ENCODE measurements at regions not wholly inside any gene's neighbourhood (a gene's known extent, or its start where the extent isn't known, plus 50 kb on each side); places are given as distances from the start of the nearest gene placed in this dataset.
"Not testable (repeated sequence)": the region's sequence is repeated elsewhere in the genome, so short reads cannot be mapped to it uniquely, and the experiment has no call there.

DNA sequence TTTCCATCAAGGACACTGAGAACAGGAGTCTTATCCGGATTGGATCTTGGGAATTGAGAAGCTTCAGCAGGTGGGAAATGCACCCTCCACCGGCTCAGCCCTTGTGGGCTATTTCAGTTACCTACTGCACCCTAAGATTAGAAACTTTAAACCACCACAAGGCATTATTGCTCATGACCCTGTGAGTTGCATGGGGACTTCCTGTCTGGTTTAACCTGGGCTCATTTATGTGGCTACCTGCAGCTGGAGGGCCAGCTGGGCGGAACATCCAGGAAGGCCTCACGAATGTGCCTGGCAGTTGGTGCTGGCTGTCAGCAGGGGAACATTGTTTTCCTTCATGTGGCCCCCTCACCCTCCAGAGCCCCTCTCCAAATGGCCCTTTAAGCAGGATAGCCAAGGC lies 164.1 kb downstream of the DEFB131A start:
- TF ChIP-seq, protein P1, sequence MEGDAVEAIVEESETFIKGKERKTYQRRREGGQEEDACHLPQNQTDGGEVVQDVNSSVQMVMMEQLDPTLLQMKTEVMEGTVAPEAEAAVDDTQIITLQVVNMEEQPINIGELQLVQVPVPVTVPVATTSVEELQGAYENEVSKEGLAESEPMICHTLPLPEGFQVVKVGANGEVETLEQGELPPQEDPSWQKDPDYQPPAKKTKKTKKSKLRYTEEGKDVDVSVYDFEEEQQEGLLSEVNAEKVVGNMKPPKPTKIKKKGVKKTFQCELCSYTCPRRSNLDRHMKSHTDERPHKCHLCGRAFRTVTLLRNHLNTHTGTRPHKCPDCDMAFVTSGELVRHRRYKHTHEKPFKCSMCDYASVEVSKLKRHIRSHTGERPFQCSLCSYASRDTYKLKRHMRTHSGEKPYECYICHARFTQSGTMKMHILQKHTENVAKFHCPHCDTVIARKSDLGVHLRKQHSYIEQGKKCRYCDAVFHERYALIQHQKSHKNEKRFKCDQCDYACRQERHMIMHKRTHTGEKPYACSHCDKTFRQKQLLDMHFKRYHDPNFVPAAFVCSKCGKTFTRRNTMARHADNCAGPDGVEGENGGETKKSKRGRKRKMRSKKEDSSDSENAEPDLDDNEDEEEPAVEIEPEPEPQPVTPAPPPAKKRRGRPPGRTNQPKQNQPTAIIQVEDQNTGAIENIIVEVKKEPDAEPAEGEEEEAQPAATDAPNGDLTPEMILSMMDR (conservative IDR thresholded peaks at IDR 0.05; ENCODE audit: low read depth, low read length): no peak
- no peak for DNase-seq (ENCODE audit: low read depth)
- no peak overlapping the region for H3K4me3 ChIP-seq (ENCODE audit: low read depth, low read length)

DNA sequence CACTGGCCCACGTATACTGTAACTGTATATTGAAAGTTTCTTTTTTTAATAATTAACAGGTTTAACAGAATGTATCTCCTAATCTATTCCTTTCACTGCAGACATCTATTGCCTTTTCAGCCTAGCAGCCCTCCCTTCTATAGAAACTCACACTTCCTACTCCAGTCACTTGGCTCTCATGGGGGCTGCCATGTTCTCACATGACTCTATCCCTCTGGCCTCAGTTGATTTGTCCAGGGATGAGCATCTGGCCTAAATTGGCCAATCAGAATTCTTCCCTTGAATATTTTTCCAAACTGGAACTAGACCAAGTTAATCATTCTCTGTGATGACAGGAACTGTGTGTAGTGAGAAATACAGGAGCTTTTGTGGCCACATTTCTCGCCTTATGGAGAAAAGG lies 166.1 kb downstream of the DEFB131A start:
- DNase-seq (ENCODE audit: low read depth); H3K4me3 ChIP-seq (ENCODE audit: low read depth, low read length): not testable (repeated sequence)

DNA sequence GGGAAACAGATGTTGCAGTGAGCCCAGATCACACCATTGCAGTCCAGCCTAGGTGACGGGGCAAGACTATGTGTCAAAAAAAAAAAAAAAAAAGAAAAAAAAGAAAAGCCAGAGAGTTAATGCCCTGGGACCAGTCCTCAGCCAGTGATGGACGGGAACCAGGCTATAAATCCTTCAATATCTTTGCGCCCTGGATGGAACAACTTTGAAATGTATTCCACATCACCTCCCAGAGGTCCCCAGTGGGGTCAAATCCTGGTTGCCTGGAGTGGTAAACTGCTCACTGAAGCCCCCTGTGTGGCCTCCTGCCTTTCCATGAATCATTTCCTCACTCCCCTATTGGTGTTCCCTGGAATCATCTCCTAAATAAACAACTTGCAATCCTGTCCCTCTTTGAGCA lies 166.9 kb downstream of the DEFB131A start:
- DNase-seq (ENCODE audit: low read depth): no peak
- no peak overlapping the region for H3K4me3 ChIP-seq (ENCODE audit: low read depth, low read length)
- TF ChIP-seq, protein P1 (conservative IDR thresholded peaks at IDR 0.05; ENCODE audit: low read depth, low read length): no peak

DNA sequence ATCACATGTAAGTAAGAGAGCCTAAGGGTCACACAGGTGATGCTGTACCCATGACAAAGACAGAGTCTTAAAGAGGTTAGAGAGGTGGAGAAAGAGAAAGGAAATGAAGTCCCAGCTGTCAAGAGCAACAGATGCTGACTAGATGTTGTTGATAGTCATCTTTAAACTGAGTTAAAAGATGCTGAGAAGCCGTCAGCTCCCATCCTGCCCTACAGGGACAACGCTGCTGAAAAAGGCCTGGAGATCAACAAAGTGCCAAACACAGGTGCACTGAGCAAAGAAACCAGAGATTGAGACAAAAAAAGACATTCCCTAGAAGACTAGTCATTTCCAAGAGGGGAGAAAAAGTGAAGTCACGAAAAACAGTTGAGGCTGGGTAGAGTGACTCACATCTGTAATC lies 145.0 kb upstream of the DRD5 start:
- H3K4me3 ChIP-seq (ENCODE audit: low read depth, low read length); DNase-seq (ENCODE audit: low read depth): not testable (repeated sequence)

DNA sequence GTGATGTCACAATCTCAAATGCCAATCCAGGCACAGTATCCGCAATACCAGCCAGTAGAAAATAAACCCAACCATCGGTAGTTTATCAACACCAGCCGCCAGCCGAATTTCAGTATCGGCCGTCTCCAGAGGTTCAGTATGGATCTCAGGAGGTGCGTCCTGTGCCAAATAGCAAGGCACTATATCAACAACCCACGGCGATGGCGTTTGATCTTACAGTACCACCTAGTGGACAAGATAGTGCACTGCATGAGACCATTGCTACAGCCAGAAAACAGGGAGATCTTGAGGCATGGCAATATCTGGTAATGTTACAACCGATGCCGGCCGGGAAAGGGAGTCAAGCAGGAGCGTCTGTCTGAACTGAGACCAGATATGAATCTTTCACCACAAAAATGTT lies 121.8 kb upstream of the DRD5 start:
- DNase-seq (ENCODE audit: low read depth): peak; percentile 2
- H3K4me3 ChIP-seq (ENCODE audit: low read depth, low read length): not testable (repeated sequence)
- TF ChIP-seq, protein P1 (conservative IDR thresholded peaks at IDR 0.05; ENCODE audit: low read depth, low read length): peak; percentile 37

DNA sequence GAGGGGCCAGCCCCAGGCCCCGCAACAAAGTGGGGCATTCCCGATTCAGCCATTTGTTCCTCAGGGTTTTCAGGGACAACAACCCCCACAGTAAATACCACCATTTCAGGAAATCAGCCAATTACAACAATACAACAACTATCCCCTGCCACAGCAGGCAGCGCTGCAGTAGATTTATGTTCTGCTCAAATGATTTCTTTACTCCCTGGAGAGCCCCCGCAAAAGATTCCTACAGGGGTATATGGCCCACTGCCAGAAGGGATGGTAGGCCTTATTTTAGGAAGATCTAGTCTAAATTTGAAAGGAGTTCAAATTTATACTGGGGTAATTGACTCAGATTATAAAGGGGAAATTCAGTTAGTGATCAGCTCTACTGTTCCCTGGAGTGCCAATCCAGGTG lies 120.5 kb upstream of the DRD5 start:
- not testable (repeated sequence) for DNase-seq (ENCODE audit: low read depth); H3K4me3 ChIP-seq (ENCODE audit: low read depth, low read length)

DNA sequence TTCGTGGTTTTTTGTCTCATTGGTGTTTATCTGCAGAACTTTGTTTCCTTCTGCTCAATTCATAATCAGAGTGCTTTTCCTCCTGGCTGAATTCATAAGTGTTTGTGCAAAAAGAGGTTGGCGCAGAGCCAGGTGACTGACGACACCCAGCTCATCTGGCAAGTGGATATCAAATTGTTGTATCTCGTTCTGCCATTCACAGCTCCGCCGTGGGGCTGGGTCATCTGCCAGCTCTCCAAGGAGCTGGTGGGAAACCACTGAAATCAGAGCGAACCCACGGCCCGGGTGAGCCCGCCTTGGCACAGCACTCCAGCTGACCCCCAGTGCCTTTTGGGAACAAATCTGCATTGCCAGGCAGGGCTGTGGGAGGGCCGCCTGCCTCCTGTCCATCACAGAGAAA lies 110.7 kb upstream of the DRD5 start:
- DNase-seq (ENCODE audit: low read depth); H3K4me3 ChIP-seq (ENCODE audit: low read depth, low read length): not testable (repeated sequence)

DNA sequence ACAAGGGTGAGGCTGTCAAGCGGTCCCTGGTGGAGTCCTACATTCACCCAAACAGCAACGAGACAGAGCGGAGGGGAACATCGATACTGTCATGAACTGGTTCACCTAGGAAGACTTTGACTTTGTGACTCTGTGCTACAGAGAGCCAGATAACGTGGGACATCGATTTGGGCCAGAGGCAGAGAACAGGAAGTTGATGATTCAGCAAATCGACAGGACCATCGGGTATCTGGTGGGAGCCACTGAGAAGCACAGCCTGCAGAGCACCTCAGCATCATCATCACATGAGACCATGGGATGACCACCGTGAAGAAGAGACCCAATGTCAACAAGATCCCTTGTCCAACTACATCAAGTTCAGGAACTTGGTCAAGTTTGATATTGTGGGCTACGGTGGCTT lies 104.1 kb upstream of the DRD5 start:
- not testable (repeated sequence) for H3K4me3 ChIP-seq (ENCODE audit: low read depth, low read length); DNase-seq (ENCODE audit: low read depth)

DNA sequence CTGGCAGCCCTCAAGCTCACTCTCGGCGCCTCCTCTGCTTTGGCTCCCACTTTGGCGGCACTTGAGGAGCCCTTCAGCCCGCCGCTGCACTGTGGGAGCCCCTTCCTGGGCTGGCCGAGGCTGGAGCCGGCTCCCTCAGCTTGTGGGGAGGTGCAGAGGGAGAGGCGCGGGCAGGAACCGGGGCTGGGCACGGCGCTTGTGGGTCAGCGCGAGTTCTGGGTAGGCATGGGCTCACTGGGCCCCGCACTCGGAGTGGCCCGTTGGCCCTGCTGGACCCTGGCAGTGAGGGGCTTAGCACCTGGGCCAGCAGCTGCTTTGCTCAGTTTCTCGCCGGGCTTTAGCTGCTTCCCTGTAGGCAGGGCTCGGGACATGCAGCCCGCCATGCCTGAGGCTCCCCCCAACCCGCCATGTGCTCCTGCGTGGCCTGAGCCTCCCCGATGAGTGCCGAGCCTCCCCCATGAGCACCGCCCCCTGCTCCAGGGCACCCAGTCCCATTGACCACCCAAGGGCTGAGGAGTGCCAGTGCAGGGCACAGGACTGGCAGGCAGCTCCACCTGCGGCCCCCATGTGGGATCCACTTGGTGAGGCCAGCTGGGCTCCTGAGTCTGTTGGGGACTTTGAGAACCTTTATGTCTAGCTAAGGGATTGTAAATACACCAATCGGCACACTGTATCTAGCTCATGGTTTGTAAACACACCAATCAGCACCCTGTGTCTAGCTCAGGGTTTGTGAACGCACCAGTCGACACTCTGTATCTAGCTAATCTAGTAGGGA lies 101.5 kb upstream of the DRD5 start:
- TF ChIP-seq, protein P1 (conservative IDR thresholded peaks at IDR 0.05; ENCODE audit: low read depth, low read length): no peak
- no peak for DNase-seq (ENCODE audit: low read depth)
- H3K4me3 ChIP-seq (ENCODE audit: low read depth, low read length): no peak overlapping the region

DNA sequence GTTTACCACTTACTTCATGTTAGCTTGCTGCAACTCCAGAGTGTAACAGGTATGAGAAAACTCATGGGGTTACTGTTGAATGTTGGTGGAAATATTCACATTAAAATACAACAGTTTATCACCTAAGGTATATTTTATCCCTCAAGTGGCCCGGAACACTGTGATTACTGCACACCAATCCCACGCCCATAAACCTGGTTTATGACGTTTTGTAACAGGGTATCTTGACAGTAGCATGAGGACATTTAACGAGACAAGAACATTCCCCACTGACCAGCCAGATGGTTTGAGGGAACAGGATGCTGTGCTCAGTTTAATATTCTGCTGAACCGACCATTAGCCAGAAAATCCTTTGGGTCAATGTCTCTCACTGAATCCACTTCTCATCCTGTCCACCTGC lies 98.3 kb upstream of the DRD5 start:
- not testable (repeated sequence) for DNase-seq (ENCODE audit: low read depth); H3K4me3 ChIP-seq (ENCODE audit: low read depth, low read length)

DNA sequence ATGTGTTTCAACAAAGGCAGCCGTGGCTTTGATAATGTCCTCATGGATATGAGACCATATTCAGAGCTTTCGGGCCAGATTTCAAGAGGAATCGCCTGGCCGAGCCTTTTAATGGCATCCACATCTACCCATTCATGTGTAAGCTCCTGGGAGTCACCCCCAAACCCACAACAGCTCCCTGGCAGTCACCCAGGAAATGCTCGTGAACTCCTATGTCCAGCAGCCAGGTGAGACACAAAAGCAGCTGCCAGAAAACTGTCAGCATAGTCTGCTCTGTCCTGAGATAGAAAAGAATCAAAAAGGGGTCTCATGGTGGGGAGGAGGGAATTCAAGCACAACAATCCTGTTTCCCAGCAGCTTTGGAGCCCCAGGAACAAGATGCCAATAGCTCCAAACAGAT lies 96.4 kb upstream of the DRD5 start:
- H3K4me3 ChIP-seq (ENCODE audit: low read depth, low read length); DNase-seq (ENCODE audit: low read depth): not testable (repeated sequence)
